Loucy (cell line): ENCODE measurements at regions not wholly inside any gene's neighbourhood (a gene's known extent, or its start where the extent isn't known, plus 50 kb on each side); places are given as distances from the start of the nearest gene placed in this dataset.

Experiments used
- CTCF ChIP-seq: fragments of 200-600 bp; sonication (generic); conservative IDR thresholded peaks from 2 replicates; pipeline ENCODE4 v1.5.1; 2014; ENCODE audit warnings: mild to moderate bottlenecking, antibody characterized with exemption, low read length
- EZH2phosphoT487 ChIP-seq: fragments of 200-600 bp; IDR thresholded peaks from 2 replicates; pipeline ENCODE4 v1.6.1; 2018; ENCODE audit warnings: antibody characterized with exemption, mild to moderate bottlenecking, moderate library complexity, borderline replicate concordance

GRCh38 chr5:124949862-124950261 lies 203.4 kb upstream of the ZNF608 start:
- TF ChIP-seq CTCF (no peak), EZH2phosphoT487 (no peak)
